Choroid plexus epithelial cell (primary cell): ENCODE measurements at regions not wholly inside any gene's neighbourhood (a gene's known extent, or its start where the extent isn't known, plus 50 kb on each side); places are given as distances from the start of the nearest gene placed in this dataset.
A peak's percentile ranks its signal among the peaks of the same experiment; 100 is the strongest.

Experiments
- DNase-seq: peaks from one replicate; pipeline ENCODE4 v3.0.0-alpha.2; 2010; ENCODE audit warnings: low read depth
- H3K4me3 ChIP-seq: 2 replicates; pipeline ENCODE4 v1.5.1; 2011; ENCODE audit warnings: low read depth, mild to moderate bottlenecking, control low read depth, low read length, moderate library complexity
- CTCF ChIP-seq: conservative IDR thresholded peaks from 2 replicates; pipeline ENCODE4 v1.5.1; 2011; ENCODE audit warnings: low read depth, mild to moderate bottlenecking, control low read depth, inconsistent platforms, low read length, moderate library complexity

GRCh38 chr1:234925440-234926263 lies 203.0 kb downstream of the TOMM20 start:
- DNase-seq = peak; percentile 99
- no peak for TF ChIP-seq CTCF
- H3K4me3 ChIP-seq = no peak overlapping the region

- DNase-seq = no peak
- no peak overlapping the region for H3K4me3 ChIP-seq
- no peak for TF ChIP-seq CTCF
Measured at GRCh38 chr1:234924450-234925355, 203.9 kb downstream of the TOMM20 start.

GRCh38 chr1:234923626-234924025 lies 205.0 kb downstream of the TOMM20 start:
- DNase-seq = no peak
- no peak for TF ChIP-seq CTCF
- H3K4me3 ChIP-seq = no peak overlapping the region

- DNase-seq = no peak
- H3K4me3 ChIP-seq = no peak overlapping the region
- no peak for TF ChIP-seq CTCF
Measured at GRCh38 chr1:234922987-234923386, 205.7 kb downstream of the TOMM20 start.

GRCh38 chr1:234921266-234922062 lies 207.2 kb downstream of the TOMM20 start:
- no peak overlapping the region for H3K4me3 ChIP-seq
- TF ChIP-seq CTCF = no peak
- peak; percentile 63 for DNase-seq

GRCh38 chr1:234920843-234921140 lies 207.8 kb downstream of the TOMM20 start:
- TF ChIP-seq CTCF = no peak
- DNase-seq = no peak
- no peak overlapping the region for H3K4me3 ChIP-seq
